ENCODE measurements at regions not wholly inside any gene's neighbourhood (a gene's known extent, or its start where the extent isn't known, plus 50 kb on each side); places are given as distances from the start of the nearest gene placed in this dataset.

- DNase-seq (no peak), ATAC-seq (no peak)
- H3K9me3 ChIP-seq = no peaks in the 10 kb centered on the region
- intact Hi-C loops (cut with DNase I) = no loop called here
- no peak overlapping the region for H3K27ac ChIP-seq
- H3K4me3 ChIP-seq = no peak overlapping the region
- no peaks in the 10 kb centered on the region for H3K4me1 ChIP-seq
- no peaks in the 10 kb centered on the region for H3K36me3 ChIP-seq
- no peaks in the 10 kb centered on the region for H3K27me3 ChIP-seq (ENCODE audit: low read depth)
- TF ChIP-seq, protein P1, sequence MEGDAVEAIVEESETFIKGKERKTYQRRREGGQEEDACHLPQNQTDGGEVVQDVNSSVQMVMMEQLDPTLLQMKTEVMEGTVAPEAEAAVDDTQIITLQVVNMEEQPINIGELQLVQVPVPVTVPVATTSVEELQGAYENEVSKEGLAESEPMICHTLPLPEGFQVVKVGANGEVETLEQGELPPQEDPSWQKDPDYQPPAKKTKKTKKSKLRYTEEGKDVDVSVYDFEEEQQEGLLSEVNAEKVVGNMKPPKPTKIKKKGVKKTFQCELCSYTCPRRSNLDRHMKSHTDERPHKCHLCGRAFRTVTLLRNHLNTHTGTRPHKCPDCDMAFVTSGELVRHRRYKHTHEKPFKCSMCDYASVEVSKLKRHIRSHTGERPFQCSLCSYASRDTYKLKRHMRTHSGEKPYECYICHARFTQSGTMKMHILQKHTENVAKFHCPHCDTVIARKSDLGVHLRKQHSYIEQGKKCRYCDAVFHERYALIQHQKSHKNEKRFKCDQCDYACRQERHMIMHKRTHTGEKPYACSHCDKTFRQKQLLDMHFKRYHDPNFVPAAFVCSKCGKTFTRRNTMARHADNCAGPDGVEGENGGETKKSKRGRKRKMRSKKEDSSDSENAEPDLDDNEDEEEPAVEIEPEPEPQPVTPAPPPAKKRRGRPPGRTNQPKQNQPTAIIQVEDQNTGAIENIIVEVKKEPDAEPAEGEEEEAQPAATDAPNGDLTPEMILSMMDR (IDR thresholded peaks at IDR 0.05) = no peak
Observed at GRCh38 chr5:97538912-97539311, 355.9 kb upstream of the RIOK2 start.

DNA sequence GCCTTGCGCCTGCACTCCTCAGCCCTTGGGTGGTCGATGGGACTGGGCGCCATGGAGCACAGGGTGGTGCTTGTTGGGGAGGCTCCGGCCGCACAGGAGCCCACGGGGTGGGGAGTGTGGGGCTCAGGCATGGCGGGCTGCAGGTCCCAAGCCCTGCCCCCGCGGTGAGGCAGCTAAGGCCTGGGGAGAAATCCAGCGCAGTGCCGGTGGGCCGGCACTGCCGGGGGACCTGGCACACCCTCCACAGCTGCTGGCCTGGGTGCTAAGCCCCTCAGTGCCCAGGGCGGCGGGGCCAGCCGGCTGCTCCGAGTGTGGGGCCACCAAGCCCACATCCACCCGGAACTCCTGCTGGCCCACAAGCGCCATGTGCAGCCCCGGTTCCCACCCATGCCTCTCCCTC is 358.8 kb upstream of the RIOK2 start:
- intact Hi-C loops (cut with DNase I) = no loop called here
- no peak overlapping the region for H3K27ac ChIP-seq
- H3K4me3 ChIP-seq = no peak overlapping the region
- TF ChIP-seq, protein P1 (IDR thresholded peaks at IDR 0.05) = no peak
- H3K27me3 ChIP-seq (ENCODE audit: low read depth) = no peaks in the 10 kb centered on the region
- no peaks in the 10 kb centered on the region for H3K4me1 ChIP-seq
- H3K36me3 ChIP-seq = no peaks in the 10 kb centered on the region
- H3K9me3 ChIP-seq = no peaks in the 10 kb centered on the region
- DNase-seq (no peak), ATAC-seq (no peak)

GRCh38 chr5:97542469-97542868 is 359.4 kb upstream of the RIOK2 start:
- no peaks in the 10 kb centered on the region for H3K27me3 ChIP-seq (ENCODE audit: low read depth)
- intact Hi-C loops (cut with DNase I) = no loop called here
- TF ChIP-seq, protein P1 (IDR thresholded peaks at IDR 0.05) = no peak
- DNase-seq (no peak), ATAC-seq (no peak)
- no peaks in the 10 kb centered on the region for H3K36me3 ChIP-seq
- H3K9me3 ChIP-seq = no peaks in the 10 kb centered on the region
- H3K4me1 ChIP-seq = no peaks in the 10 kb centered on the region
- no peak overlapping the region for H3K27ac ChIP-seq
- no peak overlapping the region for H3K4me3 ChIP-seq

- Histone ChIP-seq H3K27me3 (ENCODE audit: low read depth) (no peaks in the 10 kb centered on the region), H3K27ac (no peak overlapping the region), H3K9me3 (no peaks in the 10 kb centered on the region), H3K36me3 (no peaks in the 10 kb centered on the region), H3K4me3 (no peak overlapping the region), H3K4me1 (no peaks in the 10 kb centered on the region)
- TF ChIP-seq, protein P1 (IDR thresholded peaks at IDR 0.05) = no peak
- DNase-seq (no peak), ATAC-seq (no peak)
- intact Hi-C loops (cut with DNase I) = no loop called here
Observed at GRCh38 chr5:97543166-97543565, 360.1 kb upstream of the RIOK2 start.

GRCh38 chr5:97544240-97544639 is 361.2 kb upstream of the RIOK2 start:
- DNase-seq (no peak), ATAC-seq (no peak)
- no peak overlapping the region for H3K4me3 ChIP-seq
- H3K27me3 ChIP-seq (ENCODE audit: low read depth) = no peaks in the 10 kb centered on the region
- no peak overlapping the region for H3K27ac ChIP-seq
- no peaks in the 10 kb centered on the region for H3K4me1 ChIP-seq
- no peaks in the 10 kb centered on the region for H3K9me3 ChIP-seq
- intact Hi-C loops (cut with DNase I) = no loop called here
- no peaks in the 10 kb centered on the region for H3K36me3 ChIP-seq
- TF ChIP-seq, protein P1 (IDR thresholded peaks at IDR 0.05) = no peak

GRCh38 chr5:97544678-97545077 is 361.6 kb upstream of the RIOK2 start:
- H3K36me3 ChIP-seq = no peaks in the 10 kb centered on the region
- no peaks in the 10 kb centered on the region for H3K4me1 ChIP-seq
- H3K27ac ChIP-seq = no peak overlapping the region
- no peak for DNase-seq
- TF ChIP-seq, protein P1 (IDR thresholded peaks at IDR 0.05) = no peak
- intact Hi-C loops (cut with DNase I) = no loop called here
- no peaks in the 10 kb centered on the region for H3K27me3 ChIP-seq (ENCODE audit: low read depth)
- ATAC-seq = no peak
- no peak overlapping the region for H3K4me3 ChIP-seq
- H3K9me3 ChIP-seq = no peaks in the 10 kb centered on the region

Data from lower lobe of right lung (tissue), 2 donors.